NCI-H1694 (cell line): ENCODE measurements at regions not wholly inside any gene's neighbourhood (a gene's known extent, or its start where the extent isn't known, plus 50 kb on each side); places are given as distances from the start of the nearest gene placed in this dataset.
"Not testable (repeated sequence)": the region's sequence is repeated elsewhere in the genome, so short reads cannot be mapped to it uniquely, and the experiment has no call there.

Experiments
- DNase-seq: peaks from one replicate; lab custom pipeline; 2025; lab: John Stamatoyannopoulos, UW

DNA sequence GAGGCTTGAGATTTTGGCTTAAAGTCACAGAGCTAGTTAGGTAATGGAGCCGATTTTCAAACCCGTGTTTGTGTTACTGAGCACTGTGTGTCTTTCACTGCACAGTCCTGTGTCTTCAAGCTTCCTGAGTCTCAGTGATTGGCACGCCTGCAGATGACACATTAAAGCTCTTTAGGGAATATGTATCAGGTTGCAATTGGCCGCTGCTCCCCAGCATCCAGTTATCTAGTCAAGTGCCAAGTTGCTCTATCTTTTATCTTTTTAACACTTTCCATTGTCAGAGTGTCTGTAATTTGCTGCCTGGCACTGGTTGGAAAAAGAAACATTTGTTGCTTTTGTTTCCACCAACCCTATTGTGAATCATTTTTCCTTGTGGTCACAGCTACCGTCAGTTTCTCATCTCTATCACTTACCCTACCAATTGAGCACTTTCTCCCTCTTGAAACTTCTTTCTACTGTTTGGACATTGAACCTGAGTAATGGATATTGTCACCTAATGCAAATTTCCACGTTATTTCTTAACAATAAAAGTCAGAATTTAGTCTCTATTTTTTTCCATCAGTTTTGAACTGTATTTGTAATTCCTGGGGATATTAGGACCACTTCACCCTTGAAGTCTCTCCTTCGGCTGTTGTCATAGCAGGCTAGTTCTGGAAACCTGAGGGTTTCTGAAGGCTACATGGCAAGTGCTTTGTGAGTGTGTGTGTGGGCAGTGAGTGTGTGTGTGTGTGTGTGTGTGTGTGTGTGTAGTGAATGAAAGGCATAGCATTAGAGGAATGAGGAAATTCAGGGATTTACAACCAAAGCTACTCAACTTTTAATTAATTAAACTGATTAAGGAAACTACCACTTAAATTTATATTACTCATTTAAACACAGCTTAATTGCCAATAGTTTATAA is 274.3 kb downstream of the ISL1 start:
- DNase-seq = no peak

GRCh38 chr5:51661646-51662265 is 278.5 kb downstream of the ISL1 start:
- DNase-seq = no peak

GRCh38 chr5:51664491-51665250 is 281.4 kb downstream of the ISL1 start:
- no peak for DNase-seq

- DNase-seq = no peak
These were observed 282.0 kb downstream of the ISL1 start for GRCh38 chr5:51665251-51665593.

DNA sequence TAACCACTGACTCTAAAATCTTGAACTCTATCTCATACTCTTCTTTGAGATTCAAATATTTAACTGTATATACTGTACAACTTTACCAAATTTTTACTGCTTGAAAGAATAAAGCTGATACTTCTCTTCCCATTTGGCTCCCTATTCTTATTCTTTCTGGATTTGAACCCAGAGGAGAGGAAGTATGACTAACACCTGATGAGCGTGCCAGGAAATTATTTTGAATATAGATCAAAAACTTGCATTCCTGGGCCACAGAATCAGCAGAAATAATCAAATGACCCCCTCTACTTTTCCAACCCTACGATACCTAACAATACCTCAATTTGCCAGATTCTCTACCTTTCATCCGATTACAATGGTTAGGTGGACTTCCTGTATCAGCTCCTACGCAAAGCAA is 285.8 kb downstream of the ISL1 start:
- DNase-seq = no peak

GRCh38 chr5:51678330-51678729 is 295.1 kb downstream of the ISL1 start:
- no peak for DNase-seq

- DNase-seq = no peak
These were observed 296.0 kb downstream of the ISL1 start for GRCh38 chr5:51679286-51679685.

DNA sequence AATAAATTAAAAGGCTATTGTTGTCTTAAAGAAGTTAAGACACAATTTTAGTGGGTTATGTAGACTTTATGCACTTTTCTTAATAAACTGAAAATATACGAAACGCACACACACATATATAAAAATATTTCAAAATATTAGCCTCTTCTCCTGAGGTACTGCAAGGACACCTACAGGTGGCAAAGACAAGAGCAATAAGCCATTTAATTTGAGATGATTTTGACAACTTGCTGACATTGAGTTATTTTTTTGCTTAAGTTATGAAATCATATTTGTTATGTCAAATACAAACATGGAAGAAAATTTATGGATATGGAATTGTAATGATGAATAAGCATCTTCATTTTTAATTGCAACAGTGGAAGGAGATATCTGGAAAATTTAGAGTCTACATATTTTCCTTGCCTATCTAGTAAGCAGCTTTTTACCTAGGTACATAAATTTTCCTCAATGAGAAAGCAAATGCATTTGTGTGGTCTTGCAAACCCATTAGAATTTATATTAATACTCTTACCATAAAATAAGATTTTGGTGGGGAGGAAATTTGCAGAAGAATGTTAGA is 301.6 kb downstream of the ISL1 start:
- no peak for DNase-seq

DNA sequence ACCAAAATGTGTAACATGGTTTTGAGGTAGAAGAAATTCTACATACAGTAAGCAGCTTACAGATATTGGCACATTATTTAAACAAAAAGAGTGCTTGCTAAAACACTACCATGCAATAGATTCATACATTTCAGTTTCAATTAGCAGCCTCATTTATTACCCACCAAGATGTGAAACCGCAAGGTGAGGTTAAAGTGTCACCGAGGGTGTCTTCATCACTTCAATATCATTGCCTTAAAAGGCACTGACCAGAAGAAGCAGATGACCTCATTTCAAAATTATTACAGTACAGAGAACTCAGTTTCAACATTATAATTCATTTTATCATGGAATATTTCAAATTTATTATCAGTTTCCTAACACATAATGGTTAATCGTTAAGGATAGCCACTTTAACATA is 302.2 kb downstream of the ISL1 start:
- no peak for DNase-seq

DNA sequence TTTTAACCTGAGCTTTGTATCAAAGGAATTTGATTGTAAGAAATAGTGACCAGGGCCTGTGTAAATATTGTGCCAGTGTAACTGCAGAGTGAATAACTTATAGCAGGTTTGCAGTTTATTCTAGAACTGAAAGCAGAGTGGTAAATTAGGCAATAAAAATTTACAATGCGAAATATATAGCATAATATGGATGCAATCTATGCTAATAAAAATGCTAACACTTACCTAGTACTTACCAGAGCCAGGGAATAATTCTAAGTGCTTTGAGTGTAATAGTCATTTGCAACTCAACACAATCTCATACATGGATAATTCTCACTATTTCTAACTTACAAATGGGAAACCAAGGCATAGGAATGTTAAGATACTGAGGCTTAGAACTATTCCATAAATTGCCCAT is 303.4 kb downstream of the ISL1 start:
- DNase-seq = no peak

GRCh38 chr5:51691538-51692079 is 308.4 kb downstream of the ISL1 start:
- no peak for DNase-seq

- DNase-seq = no peak
These were observed 311.6 kb downstream of the ISL1 start for GRCh38 chr5:51694826-51695225.

DNA sequence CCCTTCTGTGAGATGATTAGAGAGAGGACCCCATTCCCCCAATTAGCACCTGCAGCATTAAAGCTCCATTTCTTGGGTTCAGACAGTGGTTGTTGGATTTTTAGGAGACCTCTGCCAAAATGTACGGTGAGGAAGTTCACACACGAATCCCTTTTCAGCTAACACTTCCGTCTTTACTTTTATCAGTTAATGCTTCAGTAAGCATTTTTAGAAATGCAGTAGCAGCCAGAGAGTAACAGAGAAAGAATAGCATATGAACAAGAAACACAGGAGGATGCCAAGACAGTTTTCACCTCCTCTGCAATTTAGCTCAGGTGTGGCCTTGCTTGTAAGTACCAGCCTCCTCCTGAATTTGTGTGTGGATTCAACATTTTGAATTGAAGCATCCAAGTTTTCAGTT is 312.9 kb downstream of the ISL1 start:
- no peak for DNase-seq

- DNase-seq = not testable (repeated sequence)
These were observed 318.8 kb downstream of the ISL1 start for GRCh38 chr5:51702046-51702445.

DNA sequence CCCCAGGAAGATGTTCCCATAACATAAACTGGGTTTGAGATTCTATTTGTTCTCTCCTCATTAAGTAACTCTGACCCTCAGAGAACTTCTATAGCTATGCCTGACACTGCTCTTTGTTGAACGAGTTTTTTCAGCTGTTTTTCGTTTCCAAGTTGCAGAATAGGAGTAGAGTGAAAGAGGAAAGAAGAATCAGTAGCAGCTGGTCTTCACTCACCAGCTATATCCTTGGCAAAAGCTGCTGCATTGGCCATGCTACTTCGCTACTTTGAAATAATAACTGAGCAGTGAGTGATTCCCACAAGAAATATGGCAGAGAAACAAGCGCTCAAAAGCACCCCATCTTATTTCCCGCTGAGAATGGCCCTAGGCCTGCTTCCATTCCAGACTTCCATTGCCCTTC is 329.0 kb downstream of the ISL1 start:
- DNase-seq = no peak

DNA sequence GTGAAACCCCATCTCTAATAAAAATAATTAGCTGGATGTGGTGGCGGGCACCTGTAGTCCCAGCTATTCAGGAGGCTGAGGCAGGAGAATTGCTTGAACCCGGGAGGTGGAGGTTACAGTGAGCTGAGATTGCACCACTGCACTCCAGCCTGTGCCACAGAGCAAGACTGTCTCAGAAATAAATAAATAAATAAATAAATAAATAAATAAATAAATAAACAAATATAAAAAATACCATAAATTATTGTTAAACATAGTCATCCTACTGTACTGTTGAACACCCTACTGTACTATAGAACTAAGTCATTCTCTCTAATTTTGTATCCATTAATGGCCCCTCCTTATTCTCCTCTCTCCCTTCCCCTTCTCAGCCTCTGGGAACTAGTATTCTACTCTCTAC is 332.2 kb downstream of the ISL1 start:
- not testable (repeated sequence) for DNase-seq

GRCh38 chr5:51731421-51732029 is 348.3 kb downstream of the ISL1 start:
- DNase-seq = no peak

DNA sequence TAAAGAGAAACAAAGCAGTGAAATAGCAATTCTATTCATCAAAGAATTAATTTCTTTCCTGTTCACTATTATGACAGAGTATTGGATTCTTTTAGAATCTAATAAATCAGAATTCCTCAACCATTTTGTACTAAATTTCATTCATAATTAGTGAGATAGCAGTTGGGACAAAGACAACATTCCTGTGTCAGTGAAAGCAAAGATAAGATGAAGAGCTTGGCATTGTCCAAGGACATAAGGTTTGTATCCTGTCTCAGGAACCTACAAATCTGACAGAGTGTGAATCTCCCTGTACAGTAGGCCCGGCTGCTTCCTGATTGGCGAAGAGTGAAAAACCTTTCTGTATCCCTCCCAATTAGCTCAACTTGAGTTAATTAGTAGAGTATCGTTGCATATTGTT is 349.1 kb downstream of the ISL1 start:
- DNase-seq = no peak

DNA sequence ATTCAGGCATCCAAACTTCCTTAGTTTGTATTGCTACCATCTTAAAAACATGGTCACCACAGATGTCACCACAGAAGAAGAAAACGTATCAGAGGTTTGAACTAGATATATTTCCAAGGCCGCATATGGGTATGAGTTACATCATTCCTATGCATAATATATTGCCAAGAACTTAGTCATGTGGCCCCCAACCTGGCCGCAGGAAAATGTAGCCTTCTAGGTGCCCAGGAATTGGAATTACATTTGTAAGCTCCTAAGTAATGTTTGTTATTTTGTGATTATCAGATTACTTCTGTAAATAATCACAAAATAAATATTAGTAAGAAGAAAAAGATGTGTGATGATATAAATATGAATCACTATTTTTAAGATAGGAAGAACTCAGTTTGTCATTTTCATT is 351.4 kb downstream of the ISL1 start:
- DNase-seq = no peak

GRCh38 chr5:51746023-51746422 is 362.8 kb downstream of the ISL1 start:
- DNase-seq = no peak

DNA sequence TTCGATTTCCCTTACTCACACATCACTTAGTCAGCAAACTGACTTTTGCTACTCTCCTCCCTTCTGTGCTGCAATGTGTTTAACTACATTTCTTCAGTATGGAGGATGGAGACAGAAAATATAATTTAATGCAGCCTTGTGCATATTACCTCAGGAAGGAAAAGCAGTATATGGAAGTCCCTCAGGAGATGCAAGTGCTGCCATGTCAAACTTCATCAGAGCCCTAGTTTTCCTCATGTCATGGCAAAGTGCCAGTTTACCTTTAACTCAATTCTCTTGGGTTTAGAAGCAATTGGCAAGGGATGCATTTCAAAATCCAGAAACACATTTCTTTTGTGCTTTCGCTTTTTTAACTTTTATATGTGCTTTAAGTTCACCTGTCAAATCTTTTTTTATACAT is 365.4 kb downstream of the ISL1 start:
- no peak for DNase-seq
